Medulla oblongata (tissue), 1 donor: ENCODE measurements at regions not wholly inside any gene's neighbourhood (a gene's known extent, or its start where the extent isn't known, plus 50 kb on each side); places are given as distances from the start of the nearest gene placed in this dataset.

Source experiments
- DNase-seq: peaks from one replicate; pipeline ENCODE4 v3.0.0-alpha.2; 2015; ENCODE audit errors: extremely low spot score

- DNase-seq = no peak
These were observed 443.3 kb downstream of the CDK5RAP2 start for GRCh38 chr9:120136696-120137095.

- no peak for DNase-seq
These were observed 462.9 kb downstream of the CDK5RAP2 start for GRCh38 chr9:120117081-120117480.

GRCh38 chr9:120110520-120110919, 469.4 kb downstream of the CDK5RAP2 start:
- no peak for DNase-seq

- DNase-seq = no peak
These were observed 470.7 kb downstream of the CDK5RAP2 start for GRCh38 chr9:120109242-120109641.

- DNase-seq = no peak
These were observed 472.8 kb downstream of the CDK5RAP2 start for GRCh38 chr9:120107138-120107537.

GRCh38 chr9:120104771-120105170, 475.2 kb downstream of the CDK5RAP2 start:
- no peak for DNase-seq

- no peak for DNase-seq
These were observed 479.4 kb downstream of the CDK5RAP2 start for GRCh38 chr9:120100595-120100994.

- no peak for DNase-seq
These were observed 480.9 kb downstream of the CDK5RAP2 start for GRCh38 chr9:120099065-120099464.

- DNase-seq = no peak
These were observed 481.4 kb downstream of the CDK5RAP2 start for GRCh38 chr9:120098584-120098983.

- DNase-seq = no peak
These were observed 488.8 kb downstream of the CDK5RAP2 start for GRCh38 chr9:120091206-120091605.

GRCh38 chr9:120080849-120081248, 499.1 kb downstream of the CDK5RAP2 start:
- no peak for DNase-seq

- no peak for DNase-seq
These were observed 501.9 kb downstream of the CDK5RAP2 start for GRCh38 chr9:120078112-120078511.

- DNase-seq = no peak
These were observed 508.2 kb downstream of the CDK5RAP2 start for GRCh38 chr9:120071760-120072159.

- no peak for DNase-seq
These were observed 513.7 kb downstream of the CDK5RAP2 start for GRCh38 chr9:120066315-120066714.

GRCh38 chr9:120065151-120065550, 514.8 kb downstream of the CDK5RAP2 start:
- no peak for DNase-seq

- DNase-seq = no peak
These were observed 535.0 kb downstream of the CDK5RAP2 start for GRCh38 chr9:120045011-120045410.

- DNase-seq = no peak
These were observed 536.5 kb downstream of the CDK5RAP2 start for GRCh38 chr9:120043448-120043847.

GRCh38 chr9:120040896-120041295, 539.1 kb downstream of the CDK5RAP2 start:
- no peak for DNase-seq

- DNase-seq = no peak
These were observed 541.6 kb downstream of the CDK5RAP2 start for GRCh38 chr9:120038342-120038741.

GRCh38 chr9:120032639-120033038, 547.3 kb downstream of the CDK5RAP2 start:
- DNase-seq = no peak

- DNase-seq = no peak
These were observed 549.1 kb downstream of the CDK5RAP2 start for GRCh38 chr9:120030847-120031246.

GRCh38 chr9:120018550-120018949, 561.4 kb downstream of the CDK5RAP2 start:
- DNase-seq = no peak

GRCh38 chr9:120018037-120018436, 561.9 kb downstream of the CDK5RAP2 start:
- DNase-seq = no peak

- DNase-seq = no peak
These were observed 563.7 kb downstream of the CDK5RAP2 start for GRCh38 chr9:120016231-120016630.

GRCh38 chr9:120014796-120015195, 565.2 kb downstream of the CDK5RAP2 start:
- no peak for DNase-seq
